Activated CD4-positive, alpha-beta T cell treated with anti-CD3 and anti-CD28 coated beads, Interleukin-2, amount 10 ng/mL, durations not matched to agents 24 days and 14 days (primary cell): ENCODE measurements at regions not wholly inside any gene's neighbourhood (a gene's known extent, or its start where the extent isn't known, plus 50 kb on each side); places are given as distances from the start of the nearest gene placed in this dataset.

ENCODE experiments used
- DNase-seq: peaks from one replicate; pipeline ENCODE4 v3.0.0; 2022
- H3K27ac Mint-ChIP-seq: one replicate; pipeline ENCODE4 v1.8.0; 2022; ENCODE audit warnings: mild to moderate bottlenecking, mixed read lengths
- H3K27me3 Mint-ChIP-seq: one replicate; pipeline ENCODE4 v1.8.0; 2022; ENCODE audit warnings: mixed read lengths
- H3K36me3 Mint-ChIP-seq: one replicate; pipeline ENCODE4 v1.8.0; 2022; ENCODE audit warnings: low read depth, mild to moderate bottlenecking, mixed read lengths
- H3K4me1 Mint-ChIP-seq: one replicate; pipeline ENCODE4 v1.8.0; 2021; ENCODE audit warnings: mixed read lengths
- H3K4me3 Mint-ChIP-seq: one replicate; pipeline ENCODE4 v1.8.0; 2022; ENCODE audit warnings: mild to moderate bottlenecking, moderate library complexity, mixed read lengths
- H3K9me3 Mint-ChIP-seq: one replicate; pipeline ENCODE4 v1.8.0; 2021; ENCODE audit warnings: mixed read lengths
- intact Hi-C: fragments of 100-400 bp; cut with micrococcal nuclease; formaldehyde crosslinking; loops from one replicate; pipeline ENCODE4 v1.15.1; 2023

GRCh38 chr6:170232186-170233002 lies 58.5 kb downstream of the DLL1 start:
- Mint-ChIP-seq H3K27ac (no peak overlapping the region), H3K36me3 (no peaks in the 10 kb centered on the region), H3K9me3 (no peaks in the 10 kb centered on the region), H3K4me1 (no peaks in the 10 kb centered on the region), H3K4me3 (no peak overlapping the region), H3K27me3 (no peaks in the 10 kb centered on the region)
- no peak for DNase-seq
- intact Hi-C loops = no loop called here

- no peak for DNase-seq
- Mint-ChIP-seq H3K27ac (no peak overlapping the region), H3K4me1 (no peaks in the 10 kb centered on the region), H3K4me3 (no peak overlapping the region), H3K9me3 (no peaks in the 10 kb centered on the region), H3K27me3 (no peaks in the 10 kb centered on the region), H3K36me3 (no peaks in the 10 kb centered on the region)
- intact Hi-C loops = no loop called here
Measured at GRCh38 chr6:170231293-170232185, 59.3 kb downstream of the DLL1 start.

- H3K4me3 Mint-ChIP-seq = no peak overlapping the region
- H3K4me1 Mint-ChIP-seq = no peaks in the 10 kb centered on the region
- no peaks in the 10 kb centered on the region for H3K9me3 Mint-ChIP-seq
- H3K27ac Mint-ChIP-seq = no peak overlapping the region
- no peaks in the 10 kb centered on the region for H3K27me3 Mint-ChIP-seq
- no peaks in the 10 kb centered on the region for H3K36me3 Mint-ChIP-seq
- no peak for DNase-seq
- intact Hi-C loops = no loop called here
Measured at GRCh38 chr6:170230520-170231292, 60.2 kb downstream of the DLL1 start.

- H3K4me1 Mint-ChIP-seq = no peaks in the 10 kb centered on the region
- intact Hi-C loops = no loop called here
- no peak overlapping the region for H3K27ac Mint-ChIP-seq
- H3K36me3 Mint-ChIP-seq = no peaks in the 10 kb centered on the region
- no peak for DNase-seq
- H3K9me3 Mint-ChIP-seq = no peaks in the 10 kb centered on the region
- H3K27me3 Mint-ChIP-seq = no peaks in the 10 kb centered on the region
- no peak overlapping the region for H3K4me3 Mint-ChIP-seq
Measured at GRCh38 chr6:170229851-170230519, 60.9 kb downstream of the DLL1 start.

- Mint-ChIP-seq H3K27me3 (no peaks in the 10 kb centered on the region), H3K27ac (no peak overlapping the region), H3K4me1 (no peaks in the 10 kb centered on the region), H3K4me3 (no peak overlapping the region), H3K9me3 (no peaks in the 10 kb centered on the region), H3K36me3 (no peaks in the 10 kb centered on the region)
- DNase-seq = no peak
- intact Hi-C loops = no loop called here
Measured at GRCh38 chr6:170229396-170229795, 61.5 kb downstream of the DLL1 start.

GRCh38 chr6:170228946-170229310 lies 62.0 kb downstream of the DLL1 start:
- DNase-seq = no peak
- no peaks in the 10 kb centered on the region for H3K9me3 Mint-ChIP-seq
- H3K27me3 Mint-ChIP-seq = no peaks in the 10 kb centered on the region
- no peak overlapping the region for H3K4me3 Mint-ChIP-seq
- no peaks in the 10 kb centered on the region for H3K4me1 Mint-ChIP-seq
- no peak overlapping the region for H3K27ac Mint-ChIP-seq
- intact Hi-C loops = no loop called here
- H3K36me3 Mint-ChIP-seq = no peaks in the 10 kb centered on the region

GRCh38 chr6:170227996-170228945 lies 62.6 kb downstream of the DLL1 start:
- Mint-ChIP-seq H3K4me1 (no peaks in the 10 kb centered on the region), H3K4me3 (no peak overlapping the region), H3K27me3 (peaks cover under 1% of the 10 kb centered on the region), H3K9me3 (no peaks in the 10 kb centered on the region), H3K27ac (no peak overlapping the region), H3K36me3 (no peaks in the 10 kb centered on the region)
- no peak for DNase-seq
- intact Hi-C loops = no loop called here

GRCh38 chr6:170227521-170227983 lies 63.3 kb downstream of the DLL1 start:
- Mint-ChIP-seq H3K4me3 (no peak overlapping the region), H3K9me3 (no peaks in the 10 kb centered on the region), H3K4me1 (no peaks in the 10 kb centered on the region), H3K27ac (no peak overlapping the region), H3K36me3 (no peaks in the 10 kb centered on the region), H3K27me3 (peaks cover 1% of the 10 kb centered on the region)
- intact Hi-C loops = no loop called here
- no peak for DNase-seq

- Mint-ChIP-seq H3K4me3 (no peak overlapping the region), H3K27me3 (peaks cover 1% of the 10 kb centered on the region), H3K27ac (no peak overlapping the region), H3K9me3 (no peaks in the 10 kb centered on the region), H3K4me1 (no peaks in the 10 kb centered on the region), H3K36me3 (no peaks in the 10 kb centered on the region)
- no peak for DNase-seq
- intact Hi-C loops = no loop called here
Measured at GRCh38 chr6:170226647-170227046, 64.2 kb downstream of the DLL1 start.

GRCh38 chr6:170225852-170226417 lies 64.9 kb downstream of the DLL1 start:
- no peak for DNase-seq
- no peaks in the 10 kb centered on the region for H3K36me3 Mint-ChIP-seq
- no peaks in the 10 kb centered on the region for H3K4me1 Mint-ChIP-seq
- peaks cover 1% of the 10 kb centered on the region for H3K27me3 Mint-ChIP-seq
- no peak overlapping the region for H3K4me3 Mint-ChIP-seq
- intact Hi-C loops = no loop called here
- H3K27ac Mint-ChIP-seq = no peak overlapping the region
- no peaks in the 10 kb centered on the region for H3K9me3 Mint-ChIP-seq

- peaks cover 1% of the 10 kb centered on the region for H3K27me3 Mint-ChIP-seq
- H3K4me3 Mint-ChIP-seq = no peak overlapping the region
- H3K9me3 Mint-ChIP-seq = no peaks in the 10 kb centered on the region
- H3K27ac Mint-ChIP-seq = no peak overlapping the region
- no peak for DNase-seq
- H3K36me3 Mint-ChIP-seq = no peaks in the 10 kb centered on the region
- no peaks in the 10 kb centered on the region for H3K4me1 Mint-ChIP-seq
- intact Hi-C loops = no loop called here
Measured at GRCh38 chr6:170224694-170225660, 65.9 kb downstream of the DLL1 start.
